A549 (cell line): ENCODE measurements at regions not wholly inside any gene's neighbourhood (a gene's known extent, or its start where the extent isn't known, plus 50 kb on each side); places are given as distances from the start of the nearest gene placed in this dataset.

Experiments used
- HOXB5 ChIP-seq: fragments of 250-450 bp; sonication (Bioruptor Pico); IDR thresholded peaks from 2 replicates; pipeline ENCODE4 v1.5.0; 2020; ENCODE audit warnings: mild to moderate bottlenecking, moderate library complexity
- JUN ChIP-seq, 2 experiments: fragments of >200 bp; sonication (Bioruptor Twin); formaldehyde crosslinking; IDR thresholded peaks; 2 replicates in 1 of 2; 3 replicates in 1 of 2; pipeline ENCODE4 v1.6.1; 2016 to 2017
- REST ChIP-seq: fragments of 200-600 bp; sonication (generic); IDR thresholded peaks from 2 replicates; pipeline ENCODE4 v1.6.1; 2016; ENCODE audit warnings: antibody characterized with exemption, mild to moderate bottlenecking, moderate library complexity
- SMC3 ChIP-seq: fragments of >200 bp; sonication (Bioruptor Twin); formaldehyde crosslinking; IDR thresholded peaks from 3 replicates; pipeline ENCODE4 v1.6.1; 2018; ENCODE audit warnings: inconsistent platforms
- TF ChIP-seq, protein P1 (sequence below): IDR thresholded peaks from 2 replicates; pipeline ENCODE4 v1.6.1; 2012

DNA sequence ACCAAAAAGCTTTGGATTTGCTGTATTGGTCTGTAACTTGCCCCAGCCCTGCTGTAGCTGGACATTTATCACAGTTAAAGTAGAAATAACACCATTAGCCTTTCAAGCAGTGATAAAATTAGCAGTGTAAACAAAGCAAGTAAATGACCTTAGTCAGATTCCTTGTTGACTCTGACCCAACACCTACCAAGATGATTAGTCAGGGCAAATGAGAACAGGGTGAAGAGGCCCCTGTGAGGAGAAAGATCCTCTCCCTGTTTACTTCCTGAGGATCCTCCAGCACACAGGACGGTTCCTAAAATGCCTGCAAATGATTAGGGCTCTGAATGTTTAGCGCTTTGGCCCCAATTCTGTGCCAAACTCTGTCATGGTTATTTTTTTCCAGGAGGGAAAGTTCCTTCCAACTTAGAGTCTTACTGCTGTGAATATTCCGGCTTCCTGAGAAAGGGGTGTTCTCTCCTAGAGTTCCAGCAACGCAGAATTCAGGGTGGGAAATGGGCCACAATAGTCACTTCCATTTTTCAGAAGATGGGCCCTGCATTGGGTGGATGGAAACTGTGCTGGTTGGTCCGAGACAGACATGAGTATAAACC is 259.0 kb upstream of the MYOCD start:
- TF ChIP-seq SMC3: no peak
- TF ChIP-seq, protein P1, sequence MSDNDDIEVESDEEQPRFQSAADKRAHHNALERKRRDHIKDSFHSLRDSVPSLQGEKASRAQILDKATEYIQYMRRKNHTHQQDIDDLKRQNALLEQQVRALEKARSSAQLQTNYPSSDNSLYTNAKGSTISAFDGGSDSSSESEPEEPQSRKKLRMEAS: no peak
- TF ChIP-seq HOXB5 (CRISPR knock-in tag): no peak
- no peak for TF ChIP-seq JUN (IDR thresholded peaks at IDR 0.05)
- no peak for TF ChIP-seq REST
